MM.1S (cell line): ENCODE measurements at regions not wholly inside any gene's neighbourhood (a gene's known extent, or its start where the extent isn't known, plus 50 kb on each side); places are given as distances from the start of the nearest gene placed in this dataset.

ENCODE experiments used
- EZH2 ChIP-seq: fragments of 300-600 bp; sonication (generic); optimal IDR thresholded peaks from 2 replicates; pipeline ENCODE3; 2017; ENCODE audit warnings: low read depth, mild to moderate bottlenecking, antibody characterized with exemption, low read length, mixed read lengths
- TF ChIP-seq, protein P1 (sequence below): fragments of 300-600 bp; sonication (generic); IDR thresholded peaks from 2 replicates; pipeline ENCODE4 v1.5.1; 2016; ENCODE audit warnings: antibody characterized with exemption, low read length, mixed read lengths

DNA sequence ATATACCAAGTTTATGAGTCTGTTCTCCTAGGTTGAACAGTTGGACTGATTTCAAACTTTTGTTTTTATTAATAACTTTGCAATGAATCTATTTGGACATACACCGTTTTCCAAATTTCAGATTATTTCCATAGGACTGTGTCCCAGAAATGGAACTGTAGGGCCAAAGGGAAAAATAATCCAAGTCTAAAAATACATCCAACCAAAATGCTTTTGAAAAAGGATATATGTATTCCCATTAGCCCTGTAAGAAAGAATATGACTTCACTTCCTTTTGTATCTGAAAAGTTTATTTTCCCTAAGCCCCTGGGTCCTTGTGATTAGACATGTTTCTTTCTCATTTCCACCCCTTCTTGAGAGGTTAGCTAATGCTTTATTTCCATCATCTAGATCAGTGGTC is 434.2 kb upstream of the MKI67 start:
- TF ChIP-seq, protein P1, sequence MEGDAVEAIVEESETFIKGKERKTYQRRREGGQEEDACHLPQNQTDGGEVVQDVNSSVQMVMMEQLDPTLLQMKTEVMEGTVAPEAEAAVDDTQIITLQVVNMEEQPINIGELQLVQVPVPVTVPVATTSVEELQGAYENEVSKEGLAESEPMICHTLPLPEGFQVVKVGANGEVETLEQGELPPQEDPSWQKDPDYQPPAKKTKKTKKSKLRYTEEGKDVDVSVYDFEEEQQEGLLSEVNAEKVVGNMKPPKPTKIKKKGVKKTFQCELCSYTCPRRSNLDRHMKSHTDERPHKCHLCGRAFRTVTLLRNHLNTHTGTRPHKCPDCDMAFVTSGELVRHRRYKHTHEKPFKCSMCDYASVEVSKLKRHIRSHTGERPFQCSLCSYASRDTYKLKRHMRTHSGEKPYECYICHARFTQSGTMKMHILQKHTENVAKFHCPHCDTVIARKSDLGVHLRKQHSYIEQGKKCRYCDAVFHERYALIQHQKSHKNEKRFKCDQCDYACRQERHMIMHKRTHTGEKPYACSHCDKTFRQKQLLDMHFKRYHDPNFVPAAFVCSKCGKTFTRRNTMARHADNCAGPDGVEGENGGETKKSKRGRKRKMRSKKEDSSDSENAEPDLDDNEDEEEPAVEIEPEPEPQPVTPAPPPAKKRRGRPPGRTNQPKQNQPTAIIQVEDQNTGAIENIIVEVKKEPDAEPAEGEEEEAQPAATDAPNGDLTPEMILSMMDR = no peak
- TF ChIP-seq EZH2 = no peak
